CD4-positive, alpha-beta T cell (primary cell): ENCODE measurements at regions not wholly inside any gene's neighbourhood (a gene's known extent, or its start where the extent isn't known, plus 50 kb on each side); places are given as distances from the start of the nearest gene placed in this dataset.

Experiments
- ATAC-seq: fragments of 200-7000 bp; cut with Tn5 transposase; one replicate; pipeline ENCODE4 v1.10.0; 2022; ENCODE audit warnings: mild to moderate bottlenecking; ENCODE audit not compliant: poor library complexity
- CTCF ChIA-PET: fragments of 350-600 bp; sonication (Branson Sonifier 250); formaldehyde crosslinking; loops from one replicate; lab custom pipeline; 2021; ENCODE audit warnings: antibody characterized with exemption, inconsistent platforms; lab: Charles Lee
- POLR2A ChIA-PET: fragments of 350-600 bp; sonication (Branson Sonifier 250); formaldehyde crosslinking; loops from one replicate; lab custom pipeline; 2021; ENCODE audit warnings: antibody characterized with exemption, inconsistent platforms; lab: Charles Lee
- DNase-seq, 14 experiments: peaks; one replicate each; pipeline ENCODE4 v3.0.0-alpha.2; 2013 to 2020; ENCODE audit warnings: mixed read lengths in 2 of 14
- H3K27ac ChIP-seq, 2 donors: one replicate each; pipeline versions ENCODE4 v1.5.1 to v1.7.0; 2013; ENCODE audit warnings: low read length in 2 of 2, low read depth in 1 of 2, mild to moderate bottlenecking in 1 of 2
- H3K27me3 ChIP-seq, 2 experiments: 1 replicate in 1 of 2; 2 replicates in 1 of 2; pipeline versions ENCODE4 v1.6.1 to v1.7.0; 2013; ENCODE audit warnings: low read length in 2 of 2, control low read depth in 1 of 2, mild to moderate bottlenecking in 1 of 2, moderate library complexity in 1 of 2; ENCODE audit not compliant: insufficient read depth in 2 of 2, control insufficient read depth in 1 of 2
- H3K36me3 ChIP-seq: one replicate; pipeline ENCODE4 v1.6.1; 2013; ENCODE audit warnings: low read length, control low read depth; ENCODE audit not compliant: insufficient read depth
- H3K4me1 ChIP-seq: one replicate; pipeline ENCODE4 v1.6.1; 2013; ENCODE audit warnings: low read length, control low read depth; ENCODE audit not compliant: insufficient read depth
- H3K4me3 ChIP-seq: one replicate; pipeline ENCODE4 v1.5.1; 2013; ENCODE audit warnings: mild to moderate bottlenecking, low read length, moderate library complexity
- H3K9me3 ChIP-seq, 2 experiments: 1 replicate in 1 of 2; 2 replicates in 1 of 2; pipeline versions ENCODE4 v1.6.1 to v1.7.0; 2013; ENCODE audit warnings: low read length in 2 of 2, mild to moderate bottlenecking in 2 of 2, control low read depth in 1 of 2, moderate library complexity in 1 of 2; ENCODE audit not compliant: control insufficient read depth in 1 of 2, insufficient read depth in 1 of 2
- H3K27ac Mint-ChIP-seq: one replicate; pipeline ENCODE4 v1.8.0; 2020; ENCODE audit warnings: mixed read lengths
- H3K27me3 Mint-ChIP-seq: one replicate; pipeline ENCODE4 v1.8.0; 2021; ENCODE audit warnings: mixed read lengths
- H3K36me3 Mint-ChIP-seq: one replicate; pipeline ENCODE4 v1.8.0; 2021; ENCODE audit warnings: low read depth, mixed read lengths
- H3K4me1 Mint-ChIP-seq: one replicate; pipeline ENCODE4 v1.8.0; 2021; ENCODE audit warnings: low read depth, mixed read lengths
- H3K4me3 Mint-ChIP-seq: one replicate; pipeline ENCODE4 v1.8.0; 2020; ENCODE audit warnings: mild to moderate bottlenecking, mixed read lengths
- H3K9me3 Mint-ChIP-seq: one replicate; pipeline ENCODE4 v1.8.0; 2020; ENCODE audit warnings: mixed read lengths
- CTCF ChIP-seq: fragments of 200-600 bp; IDR thresholded peaks from one replicate; pipeline ENCODE4 v1.8.0; 2022; ENCODE audit warnings: antibody characterized with exemption, mild to moderate bottlenecking
- intact Hi-C, 2 experiments: fragments of 100-400 bp; cut with DNase I in 1 of 2; cut with micrococcal nuclease in 1 of 2; formaldehyde crosslinking; loops; one replicate each; pipeline versions ENCODE4 v1.15.1 to v1.9.0; 2023 to 2025; cut with DNase I, micrococcal nuclease

GRCh38 chr5:86997516-86997915 lies 270.2 kb upstream of the RASA1 start:
- H3K4me1 ChIP-seq = no peaks in the 10 kb centered on the region
- H3K27me3 ChIP-seq = peaks cover 0 to 3% of the 10 kb centered on the region in 2 experiments
- no peak for DNase-seq
- TF ChIP-seq CTCF = no peak
- no peak overlapping the region for H3K27ac ChIP-seq
- no peaks in the 10 kb centered on the region for H3K36me3 Mint-ChIP-seq
- H3K27ac Mint-ChIP-seq = no peak overlapping the region
- no peaks in the 10 kb centered on the region for H3K4me1 Mint-ChIP-seq
- intact Hi-C loops = no loop called here
- H3K36me3 ChIP-seq = no peaks in the 10 kb centered on the region
- ATAC-seq = no peak
- H3K9me3 ChIP-seq = no peaks in the 10 kb centered on the region
- no peaks in the 10 kb centered on the region for H3K9me3 Mint-ChIP-seq
- CTCF ChIA-PET = no interaction called here
- H3K27me3 Mint-ChIP-seq = peaks cover 11% of the 10 kb centered on the region
- no peak overlapping the region for H3K4me3 Mint-ChIP-seq
- H3K4me3 ChIP-seq = no peak overlapping the region
- POLR2A ChIA-PET = no interaction called here

GRCh38 chr5:86999951-87000350 lies 267.7 kb upstream of the RASA1 start:
- H3K4me3 ChIP-seq = no peak overlapping the region
- Mint-ChIP-seq H3K27me3 (peaks cover 13% of the 10 kb centered on the region), H3K4me1 (no peaks in the 10 kb centered on the region), H3K36me3 (no peaks in the 10 kb centered on the region), H3K27ac (no peak overlapping the region), H3K4me3 (no peak overlapping the region), H3K9me3 (no peaks in the 10 kb centered on the region)
- intact Hi-C loops = no loop called here
- no peaks in the 10 kb centered on the region for H3K36me3 ChIP-seq
- no peaks in the 10 kb centered on the region for H3K4me1 ChIP-seq
- ATAC-seq (no peak), DNase-seq (no peak)
- ChIA-PET CTCF (no interaction called here), POLR2A (no interaction called here)
- TF ChIP-seq CTCF = no peak
- H3K27ac ChIP-seq = no peak overlapping the region
- no peaks in the 10 kb centered on the region for H3K9me3 ChIP-seq
- H3K27me3 ChIP-seq = peaks cover 0 to 3% of the 10 kb centered on the region in 2 experiments

GRCh38 chr5:87002485-87002884 lies 265.2 kb upstream of the RASA1 start:
- CTCF ChIA-PET = interaction anchor here (0.7 kb wide), 1 partner anchor 1725 kb away, joined by 4 read pairs; no protein-coding TSS in a partner anchor
- peaks cover 13% of the 10 kb centered on the region for H3K27me3 Mint-ChIP-seq
- POLR2A ChIA-PET = no interaction called here

More at GRCh38 chr5:87002485-87002884, 265.2 kb upstream of the RASA1 start:
- H3K4me3 ChIP-seq = no peak overlapping the region
- H3K27ac Mint-ChIP-seq = no peak overlapping the region
- ATAC-seq (no peak), DNase-seq (no peak)
- no peaks in the 10 kb centered on the region for H3K4me1 ChIP-seq
- intact Hi-C loops = no loop called here
- H3K4me3 Mint-ChIP-seq = no peak overlapping the region
- no peaks in the 10 kb centered on the region for H3K9me3 Mint-ChIP-seq
- H3K27ac ChIP-seq = no peak overlapping the region
- H3K4me1 Mint-ChIP-seq = no peaks in the 10 kb centered on the region
- no peaks in the 10 kb centered on the region for H3K36me3 ChIP-seq
- no peaks in the 10 kb centered on the region for H3K36me3 Mint-ChIP-seq
- TF ChIP-seq CTCF = no peak
- H3K9me3 ChIP-seq = no peaks in the 10 kb centered on the region
- H3K27me3 ChIP-seq = peaks cover 0 to 3% of the 10 kb centered on the region in 2 experiments
